SK-N-SH (cell line): ENCODE measurements at regions not wholly inside any gene's neighbourhood (a gene's known extent, or its start where the extent isn't known, plus 50 kb on each side); places are given as distances from the start of the nearest gene placed in this dataset.
"Not testable (repeated sequence)": the region's sequence is repeated elsewhere in the genome, so short reads cannot be mapped to it uniquely, and the experiment has no call there.

Experiments used
- CTCF ChIA-PET: fragments of 300-600, 350-600 bp; formaldehyde crosslinking; extraction: SDS; loops from one replicate; lab custom pipeline; 2021; lab: Yijun Ruan, JAX
- POLR2A ChIA-PET: fragments of 350-600 bp; sonication (Branson Sonifier 250); formaldehyde crosslinking; extraction: SDS; loops from one replicate; lab custom pipeline; 2020; ENCODE audit warnings: antibody characterized with exemption, inconsistent platforms; lab: Yijun Ruan, JAX
- DNase-seq: peaks from one replicate; pipeline ENCODE4 v3.0.0; 2012
- H2AFZ ChIP-seq: fragments of 200-600 bp; sonication (generic); 2 replicates; pipeline ENCODE4 v1.8.1; 2016; ENCODE audit warnings: antibody characterized with exemption, mild to moderate bottlenecking, low read depth
- H3F3A ChIP-seq: fragments of 200-600 bp; sonication (generic); replicated peaks from 2 replicates; pipeline ENCODE3; 2016; ENCODE audit warnings: antibody characterized with exemption, mild to moderate bottlenecking; ENCODE audit not compliant: insufficient read depth
- H3K27ac ChIP-seq, 2 experiments: fragments of 200-500 bp in 1 of 2; fragments of 200-600 bp in 1 of 2; sonication (Bioruptor generic) in 1 of 2; sonication (generic), shearing (Covaris generic) in 1 of 2; 2 replicates each; pipeline versions ENCODE4 v1.5.1 to v1.6.1; 2014 to 2016; ENCODE audit warnings: low read depth in 2 of 2, inconsistent platforms in 1 of 2, low read length in 1 of 2, mild to moderate bottlenecking in 1 of 2, mixed read lengths in 1 of 2
- H3K27me3 ChIP-seq: fragments of 200-600 bp; sonication (generic), shearing (Covaris generic); 2 replicates; pipeline ENCODE4 v1.6.1; 2016; ENCODE audit warnings: mixed run types; ENCODE audit not compliant: insufficient read depth
- H3K36me3 ChIP-seq, 2 experiments: fragments of 200-500 bp in 1 of 2; fragments of 200-600 bp in 1 of 2; sonication (Bioruptor generic) in 1 of 2; sonication (generic) in 1 of 2; replicated peaks in 1 of 2; 2 replicates each; pipeline versions ENCODE3 to v1.5.1; 2014 to 2016; ENCODE audit warnings: low read length in 1 of 2, mild to moderate bottlenecking in 1 of 2; ENCODE audit not compliant: insufficient read depth in 2 of 2, control insufficient read depth in 1 of 2
- H3K4me1 ChIP-seq, 2 experiments: fragments of 200-500 bp in 1 of 2; fragments of 200-600 bp in 1 of 2; sonication (Bioruptor generic) in 1 of 2; sonication (generic), shearing (Covaris generic) in 1 of 2; 2 replicates each; pipeline versions ENCODE4 v1.5.1 to v1.6.1; 2014 to 2016; ENCODE audit warnings: low read depth in 1 of 2, low read length in 1 of 2, mixed run types in 1 of 2; ENCODE audit not compliant: insufficient read depth in 2 of 2, control insufficient read depth in 1 of 2
- H3K4me2 ChIP-seq: fragments of 200-600 bp; sonication (generic), shearing (Covaris generic); 2 replicates; pipeline ENCODE4 v1.6.1; 2017; ENCODE audit warnings: mixed run types
- H3K4me3 ChIP-seq, 2 experiments: fragments of 200-500 bp in 1 of 2; fragments of 200-600 bp in 1 of 2; sonication (Bioruptor generic) in 1 of 2; sonication (generic), shearing (Covaris generic) in 1 of 2; 2 replicates each; pipeline versions ENCODE4 v1.5.1 to v1.8.1; 2014 to 2016; ENCODE audit warnings: low read depth in 2 of 2, inconsistent platforms in 1 of 2, low read length in 1 of 2, mild to moderate bottlenecking in 1 of 2, mixed read lengths in 1 of 2, moderate library complexity in 1 of 2
- H3K79me2 ChIP-seq: fragments of 200-600 bp; sonication (generic); 2 replicates; pipeline ENCODE4 v1.8.1; 2017; ENCODE audit warnings: mild to moderate bottlenecking; ENCODE audit not compliant: insufficient read depth
- H3K9ac ChIP-seq: fragments of 200-600 bp; sonication (generic); 2 replicates; pipeline ENCODE4 v1.6.1; 2017; ENCODE audit warnings: mixed run types
- H3K9me2 ChIP-seq: fragments of 200-600 bp; sonication (generic); 2 replicates; pipeline ENCODE4 v1.6.1; 2017; ENCODE audit warnings: mixed run types
- H3K9me3 ChIP-seq: fragments of 200-600 bp; sonication (generic); 2 replicates; pipeline ENCODE4 v1.6.1; 2017; ENCODE audit warnings: mixed run types, mild to moderate bottlenecking, moderate library complexity
- H4K20me1 ChIP-seq: fragments of 200-600 bp; sonication (generic); 2 replicates; pipeline ENCODE4 v1.6.1; 2017; ENCODE audit warnings: mild to moderate bottlenecking, mixed run types; ENCODE audit not compliant: insufficient read depth
- WGBS: methylation state at CpG from one replicate; pipeline ENCODE4 v1.1.6; 2017; ENCODE audit warnings: low lambda C conversion rate; 5-methylcytosine and 5-hydroxymethylcytosine counted together
- TF ChIP-seq, protein P1 (sequence below): fragments of 200-600 bp; sonication (generic); IDR thresholded peaks from 2 replicates; pipeline ENCODE4 v1.6.1; 2017; ENCODE audit warnings: antibody characterized with exemption, mild to moderate bottlenecking, moderate library complexity

DNA sequence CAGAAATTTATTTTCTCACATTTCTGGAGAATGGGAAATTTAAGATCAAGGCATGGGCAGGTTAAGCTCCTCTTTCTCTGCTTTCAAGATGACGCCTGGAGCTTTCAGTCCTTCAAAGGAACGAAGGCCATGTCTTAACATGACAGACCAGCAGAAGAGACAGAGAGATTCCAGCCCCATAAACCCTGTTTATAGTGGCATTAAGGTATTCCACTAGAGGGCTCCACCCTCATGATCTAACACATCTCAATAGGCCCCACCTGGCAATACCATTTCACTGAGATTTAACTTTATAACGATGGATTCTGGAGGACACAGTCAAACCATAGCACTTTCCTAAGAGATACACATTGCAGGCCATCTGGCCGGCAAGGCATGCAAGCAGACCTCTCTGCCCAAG, 1406.1 kb downstream of the RPIA start:
- H2AFZ ChIP-seq, DNase-seq, H3K27me3 ChIP-seq, H3F3A ChIP-seq, H3K27ac ChIP-seq, H3K9ac ChIP-seq, H3K4me2 ChIP-seq, POLR2A ChIA-PET, H3K4me1 ChIP-seq, H3K9me3 ChIP-seq, H3K79me2 ChIP-seq, H3K36me3 ChIP-seq, H3K9me2 ChIP-seq, CTCF ChIA-PET, H4K20me1 ChIP-seq, H3K4me3 ChIP-seq: not testable (repeated sequence)
- 0% methylated on average over 4 of the region's 4 CpGs for WGBS

DNA sequence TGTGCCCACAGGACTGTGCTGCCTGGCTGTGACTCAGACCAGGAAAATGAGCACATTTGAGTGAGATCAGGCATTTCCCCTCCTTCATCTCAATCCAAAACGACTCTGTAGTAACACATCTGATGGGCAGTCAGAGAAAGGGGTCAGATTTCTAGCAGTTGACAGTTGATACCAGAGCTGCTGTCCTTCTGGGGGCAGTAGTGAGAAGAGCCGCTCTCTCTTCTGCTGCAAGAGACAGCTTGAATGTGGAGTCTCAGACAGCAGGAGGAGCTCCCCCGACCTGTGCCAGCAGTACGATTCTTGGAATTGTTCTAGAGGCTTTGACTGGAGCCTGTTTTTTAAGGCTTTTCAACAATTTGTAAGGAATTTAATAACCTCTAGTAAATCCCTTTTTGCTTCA, 1413.7 kb downstream of the RPIA start:
- H3K4me3 ChIP-seq, H3K4me1 ChIP-seq, H2AFZ ChIP-seq, H3K27me3 ChIP-seq, H4K20me1 ChIP-seq, POLR2A ChIA-PET, H3K9me3 ChIP-seq, H3K9me2 ChIP-seq, H3K36me3 ChIP-seq, H3K9ac ChIP-seq, H3K4me2 ChIP-seq, H3K79me2 ChIP-seq, H3K27ac ChIP-seq, CTCF ChIA-PET, H3F3A ChIP-seq: not testable (repeated sequence)
- TF ChIP-seq, protein P1, sequence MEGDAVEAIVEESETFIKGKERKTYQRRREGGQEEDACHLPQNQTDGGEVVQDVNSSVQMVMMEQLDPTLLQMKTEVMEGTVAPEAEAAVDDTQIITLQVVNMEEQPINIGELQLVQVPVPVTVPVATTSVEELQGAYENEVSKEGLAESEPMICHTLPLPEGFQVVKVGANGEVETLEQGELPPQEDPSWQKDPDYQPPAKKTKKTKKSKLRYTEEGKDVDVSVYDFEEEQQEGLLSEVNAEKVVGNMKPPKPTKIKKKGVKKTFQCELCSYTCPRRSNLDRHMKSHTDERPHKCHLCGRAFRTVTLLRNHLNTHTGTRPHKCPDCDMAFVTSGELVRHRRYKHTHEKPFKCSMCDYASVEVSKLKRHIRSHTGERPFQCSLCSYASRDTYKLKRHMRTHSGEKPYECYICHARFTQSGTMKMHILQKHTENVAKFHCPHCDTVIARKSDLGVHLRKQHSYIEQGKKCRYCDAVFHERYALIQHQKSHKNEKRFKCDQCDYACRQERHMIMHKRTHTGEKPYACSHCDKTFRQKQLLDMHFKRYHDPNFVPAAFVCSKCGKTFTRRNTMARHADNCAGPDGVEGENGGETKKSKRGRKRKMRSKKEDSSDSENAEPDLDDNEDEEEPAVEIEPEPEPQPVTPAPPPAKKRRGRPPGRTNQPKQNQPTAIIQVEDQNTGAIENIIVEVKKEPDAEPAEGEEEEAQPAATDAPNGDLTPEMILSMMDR: peak; percentile 36; the same call in 1 of the 2 replicates
- DNase-seq: peak; percentile 0
- WGBS: no CpG with 5 or more reads among the region's 4 CpGs

DNA sequence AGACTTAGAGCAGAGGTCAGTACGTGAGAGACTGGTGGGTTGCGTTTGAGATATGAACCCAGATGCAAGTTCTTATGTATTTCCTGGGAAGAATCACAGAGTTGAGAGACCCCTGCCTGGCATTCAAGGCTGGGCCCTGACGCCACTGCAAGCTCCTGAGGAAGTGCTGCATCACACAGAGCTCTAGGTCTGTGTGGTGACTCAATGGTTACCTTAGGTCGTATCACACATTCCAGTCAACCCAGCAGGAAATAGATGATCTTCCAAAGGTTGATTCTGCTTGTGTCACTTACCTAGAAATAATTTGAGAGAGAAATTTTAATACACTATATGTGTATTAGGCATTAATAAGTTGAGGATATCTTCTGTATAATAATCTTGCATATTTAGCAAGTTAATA, 1431.9 kb downstream of the RPIA start:
- H3K27ac ChIP-seq, CTCF ChIA-PET, H3K4me3 ChIP-seq, POLR2A ChIA-PET, H3K4me2 ChIP-seq, H3K9me2 ChIP-seq, H2AFZ ChIP-seq, H3K79me2 ChIP-seq, H3K36me3 ChIP-seq, H3F3A ChIP-seq, H4K20me1 ChIP-seq, H3K27me3 ChIP-seq, H3K9me3 ChIP-seq, H3K4me1 ChIP-seq, DNase-seq, H3K9ac ChIP-seq: not testable (repeated sequence)
- WGBS: 0% methylated on average over 4 of the region's 4 CpGs

DNA sequence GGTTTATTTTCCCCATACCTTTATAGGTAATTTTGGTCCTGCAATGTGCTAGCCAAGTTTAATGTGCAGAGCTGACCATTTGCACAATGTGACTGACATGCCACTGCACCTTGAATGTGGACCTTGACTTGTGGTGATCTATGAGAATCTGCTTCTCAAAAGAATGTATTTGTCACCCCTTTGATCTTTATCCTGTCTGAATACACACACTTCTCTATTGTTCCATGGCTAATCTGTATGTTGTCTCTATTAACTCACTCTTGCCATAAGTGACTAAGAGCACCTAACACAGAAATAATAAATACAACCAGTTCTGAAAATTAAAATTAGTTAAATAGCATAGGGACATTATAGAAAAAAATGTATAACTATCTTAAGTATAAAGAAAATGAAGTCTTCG, 1447.6 kb downstream of the RPIA start:
- H3K27me3 ChIP-seq, H4K20me1 ChIP-seq, H3K4me3 ChIP-seq, H3K9me3 ChIP-seq, H3K4me2 ChIP-seq, POLR2A ChIA-PET, CTCF ChIA-PET, H2AFZ ChIP-seq, DNase-seq, H3K79me2 ChIP-seq, H3K36me3 ChIP-seq, H3K9ac ChIP-seq, H3K9me2 ChIP-seq, H3K4me1 ChIP-seq, H3F3A ChIP-seq, H3K27ac ChIP-seq: not testable (repeated sequence)
- 0% methylated on average over 1 of the region's 1 CpG for WGBS

DNA sequence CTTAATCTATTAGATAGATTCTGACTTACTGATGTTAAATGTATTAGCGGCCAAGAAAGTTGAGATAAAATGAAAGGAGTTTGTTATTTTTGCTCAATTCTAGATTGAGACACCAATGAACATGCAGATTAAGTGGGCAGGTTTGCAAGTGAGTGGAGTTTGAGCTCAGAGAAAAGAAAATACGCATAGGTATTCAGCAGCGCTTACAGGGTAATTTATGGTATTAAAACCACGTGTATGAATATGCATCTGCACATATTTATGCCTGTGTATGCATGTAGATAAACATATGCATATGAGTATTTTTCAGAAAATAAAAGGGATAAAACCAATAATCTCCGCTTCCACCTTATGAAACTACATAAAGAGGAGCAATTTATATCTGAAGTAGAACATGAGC, 1450.1 kb downstream of the RPIA start:
- POLR2A ChIA-PET: not testable (repeated sequence)
- whole genome bisulfite sequencing: 0% methylated on average over 5 of the region's 5 CpGs

DNA sequence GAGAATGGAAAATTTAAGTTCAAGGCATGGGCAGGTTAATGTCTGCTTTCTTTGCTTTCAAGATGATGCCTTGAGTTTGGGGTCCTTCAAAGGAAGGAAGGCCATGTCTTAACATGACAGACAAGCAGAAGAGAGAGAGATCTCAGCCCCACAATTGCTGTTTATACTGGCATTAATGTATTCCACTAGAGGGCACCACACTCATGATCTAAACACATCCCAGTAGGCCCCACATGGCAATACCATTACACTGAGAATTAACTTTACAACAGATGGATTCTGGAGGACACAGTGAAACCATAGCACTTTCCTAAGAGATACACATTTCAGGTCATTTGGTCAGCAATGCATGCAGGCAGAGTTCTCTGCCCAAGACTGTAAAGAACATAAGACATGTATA, 1460.3 kb downstream of the RPIA start:
- H3K9ac ChIP-seq, H4K20me1 ChIP-seq, H3K36me3 ChIP-seq, H3K4me2 ChIP-seq, H3K79me2 ChIP-seq, H3K9me3 ChIP-seq, H3K4me1 ChIP-seq, POLR2A ChIA-PET, H3K9me2 ChIP-seq, H3F3A ChIP-seq, H3K27ac ChIP-seq, DNase-seq, H3K27me3 ChIP-seq, H2AFZ ChIP-seq, CTCF ChIA-PET, H3K4me3 ChIP-seq: not testable (repeated sequence)

More for the DNA sequence above, 1450.1 kb downstream of the RPIA start:
- H3K36me3 ChIP-seq, H3K4me1 ChIP-seq, H3K27me3 ChIP-seq, H2AFZ ChIP-seq, H3K79me2 ChIP-seq, CTCF ChIA-PET, H3K9me2 ChIP-seq, H3F3A ChIP-seq, H3K9me3 ChIP-seq, H3K4me2 ChIP-seq, H3K9ac ChIP-seq, H4K20me1 ChIP-seq, H3K4me3 ChIP-seq, DNase-seq, H3K27ac ChIP-seq: not testable (repeated sequence)
